ENCODE measurements at regions not wholly inside any gene's neighbourhood (a gene's known extent, or its start where the extent isn't known, plus 50 kb on each side); places are given as distances from the start of the nearest gene placed in this dataset.

DNA sequence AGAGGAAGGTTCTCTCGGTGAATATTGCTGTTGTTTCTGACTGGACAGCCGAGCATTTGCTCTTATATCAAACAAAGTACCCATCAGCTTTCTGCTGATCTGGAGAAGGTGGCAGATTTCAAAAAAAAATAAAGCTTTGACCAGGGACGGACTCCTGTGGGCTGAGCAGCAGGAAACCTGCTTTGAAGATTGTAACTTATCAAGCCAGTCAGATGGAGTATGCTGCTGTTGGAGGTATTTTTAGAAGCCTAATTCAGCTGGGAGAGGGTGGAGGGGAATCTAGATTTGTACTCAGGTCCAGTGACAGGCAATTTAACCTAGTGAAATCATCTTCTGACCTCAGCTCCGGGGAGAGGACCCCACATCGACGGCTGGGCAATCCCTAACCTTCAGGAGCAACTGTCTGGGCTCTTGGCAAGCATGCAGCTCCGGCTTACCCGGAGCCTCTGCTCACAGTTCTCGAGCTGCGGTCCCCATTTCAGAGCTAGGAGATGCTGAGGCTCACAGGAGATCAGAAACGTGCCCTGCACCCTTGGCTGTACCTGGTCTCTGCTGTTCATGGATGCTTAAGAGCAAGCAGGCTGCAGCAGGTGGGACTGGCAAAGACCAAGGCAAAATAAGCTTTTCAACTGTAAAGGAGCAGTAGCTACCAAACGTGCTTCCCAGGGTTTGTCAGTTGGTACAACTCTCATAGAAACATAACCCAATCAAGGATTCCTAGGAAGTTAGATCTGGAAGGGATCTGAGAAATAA is 89.3 kb upstream of the ST8SIA2 start:
- no peak for DNase-seq (ENCODE audit: low read depth)

DNA sequence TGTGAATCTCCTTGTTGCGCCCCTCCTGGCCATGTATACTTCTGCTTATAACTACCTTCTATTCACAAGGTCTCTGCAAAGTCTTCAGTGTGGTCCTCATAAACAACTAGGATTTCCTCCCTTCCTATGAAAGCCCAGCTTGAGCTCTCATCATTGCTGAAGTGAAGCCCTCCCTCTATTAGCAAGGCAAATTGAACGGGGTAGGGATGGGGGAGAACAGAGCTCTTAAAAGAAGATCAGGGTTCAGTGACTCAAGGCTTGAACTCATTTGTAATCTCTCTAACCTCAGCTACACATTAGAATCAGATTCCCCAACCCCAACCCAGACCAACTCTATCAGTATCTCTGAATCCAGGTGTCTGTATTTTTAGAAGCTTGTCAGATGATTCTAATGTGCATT is 88.3 kb upstream of the ST8SIA2 start:
- DNase-seq (ENCODE audit: low read depth): no peak

DNA sequence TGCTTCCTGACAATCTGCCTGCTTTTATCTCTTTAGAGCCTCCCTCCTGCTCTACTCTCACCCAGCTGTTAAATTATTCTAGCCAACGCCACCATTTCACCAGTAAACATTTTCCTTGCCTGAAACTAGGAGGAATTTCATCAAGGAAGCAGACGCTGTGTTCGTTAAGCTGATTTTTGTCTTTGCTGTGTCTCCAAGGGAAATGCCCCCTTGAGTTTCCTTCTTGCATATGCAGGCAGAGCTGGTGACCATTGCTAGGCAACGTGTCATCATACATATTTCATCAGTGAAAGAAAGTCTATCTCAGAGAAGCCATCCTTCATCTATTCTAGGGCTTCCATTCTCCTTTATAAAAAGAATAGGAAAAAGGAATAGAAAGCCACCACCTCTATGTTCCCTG is 87.0 kb upstream of the ST8SIA2 start:
- DNase-seq (ENCODE audit: low read depth): no peak

DNA sequence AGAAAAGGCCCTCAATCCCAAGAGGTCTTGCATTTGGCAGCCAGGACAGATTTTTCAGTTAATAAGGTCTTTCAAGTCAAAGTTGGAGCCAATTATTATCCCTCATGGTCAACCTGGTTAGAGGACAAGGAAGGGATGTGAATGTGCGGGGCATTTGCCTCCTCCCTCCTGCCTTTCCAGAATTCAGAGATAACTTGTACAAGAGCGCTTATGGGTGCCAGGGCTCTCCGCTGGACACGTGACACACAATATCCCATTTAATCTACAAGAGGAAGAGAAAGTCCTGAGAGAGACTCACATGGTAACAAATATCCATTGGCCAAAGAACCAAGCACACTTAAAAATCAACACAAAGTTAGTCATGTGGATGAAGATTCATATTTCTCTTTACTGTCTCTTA is 78.5 kb upstream of the ST8SIA2 start:
- no peak for DNase-seq (ENCODE audit: low read depth)

DNA sequence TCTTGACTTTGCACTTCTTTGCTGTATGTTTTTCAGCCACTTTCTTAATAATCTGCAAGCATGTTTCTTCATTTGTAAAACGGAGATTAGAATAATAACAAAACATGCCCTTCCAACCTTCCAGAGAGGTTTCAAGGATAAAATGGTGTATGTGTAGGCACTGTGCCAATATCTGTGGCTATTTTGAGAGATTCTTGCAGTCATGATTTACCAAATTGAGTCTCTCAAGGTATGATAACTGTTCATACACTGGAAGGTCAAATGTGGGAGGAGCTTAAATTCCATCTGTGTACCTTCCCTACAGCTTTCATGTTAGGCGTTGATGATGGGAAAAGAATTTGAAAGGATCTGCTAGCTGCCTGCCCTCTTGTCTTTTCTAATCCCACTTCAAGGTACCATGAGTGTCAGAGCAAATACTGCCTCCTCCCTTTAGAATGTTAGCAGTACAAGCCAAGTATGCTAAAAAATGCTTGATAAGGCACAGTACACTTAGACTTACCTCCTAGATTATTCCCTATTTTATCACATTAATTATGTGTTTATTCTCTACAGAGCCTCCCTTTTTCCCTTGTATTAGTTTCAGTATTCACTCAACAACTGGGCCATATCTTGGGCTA is 78.0 kb upstream of the ST8SIA2 start:
- DNase-seq (ENCODE audit: low read depth): no peak

DNA sequence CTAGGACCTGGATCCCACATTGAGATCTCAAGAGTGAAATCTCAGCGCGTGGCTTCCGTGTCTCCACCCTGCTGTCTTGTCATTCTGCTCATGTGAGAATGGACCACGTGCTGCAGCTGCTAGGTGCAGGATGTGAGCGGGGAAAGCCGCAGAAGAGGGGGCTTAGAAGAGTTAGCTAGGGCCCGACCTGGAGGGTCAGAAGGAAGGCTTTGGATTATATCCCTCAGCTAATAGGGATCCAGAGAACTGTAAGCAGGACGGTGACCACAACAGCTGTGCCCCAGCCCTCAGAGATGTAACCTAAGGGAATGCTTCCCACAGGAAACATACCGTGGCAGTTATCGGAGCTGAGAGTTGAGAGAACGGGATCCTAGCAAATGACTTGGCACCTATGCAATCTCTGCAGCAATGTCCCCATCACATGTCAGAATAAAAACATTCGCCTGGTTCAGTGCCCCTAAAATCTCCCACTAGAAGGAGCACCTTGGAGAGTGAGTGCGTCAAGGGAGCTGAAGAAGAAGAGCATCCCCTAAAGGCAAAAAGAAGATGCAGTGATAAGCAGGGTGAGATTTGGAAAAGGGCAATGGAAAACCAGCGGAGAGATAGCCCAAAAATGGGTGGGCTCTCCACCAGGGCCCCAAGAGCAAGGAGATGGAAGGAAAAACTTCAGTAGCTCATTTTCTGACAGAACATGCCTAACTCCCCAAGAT is 76.9 kb upstream of the ST8SIA2 start:
- no peak for DNase-seq (ENCODE audit: low read depth)

DNA sequence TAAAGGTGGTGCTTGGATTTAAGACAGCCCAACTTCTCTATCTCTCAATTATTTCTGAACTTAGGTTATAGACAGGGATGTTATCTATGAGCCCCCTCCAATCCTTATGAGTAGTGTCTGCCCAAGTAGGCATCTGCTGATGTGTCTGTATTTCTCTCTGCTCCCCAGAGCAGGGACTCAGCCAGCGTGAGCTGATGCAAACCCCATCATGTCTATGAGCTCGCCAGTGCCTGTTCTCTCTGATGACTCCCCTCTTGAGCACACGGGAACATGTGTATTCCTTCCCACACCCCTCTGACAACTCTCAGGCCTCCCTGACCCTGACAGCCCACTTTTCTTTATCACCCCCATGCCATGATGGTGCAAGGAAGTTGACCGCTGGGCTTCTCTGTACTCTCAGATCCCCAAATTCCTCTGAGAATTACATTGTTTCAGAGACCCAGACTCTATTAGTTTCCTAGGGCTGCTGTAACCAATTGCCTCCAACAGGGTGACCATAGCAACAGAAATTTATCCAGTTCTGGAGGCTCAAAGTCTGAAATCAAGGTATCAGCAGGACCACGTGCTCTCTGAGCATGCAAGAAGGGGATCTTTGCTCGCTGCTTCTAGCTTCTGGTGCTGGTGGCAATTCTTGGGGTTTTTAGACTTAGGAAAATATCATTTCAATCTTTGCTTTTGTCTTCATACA is 73.5 kb upstream of the ST8SIA2 start:
- no peak for DNase-seq (ENCODE audit: low read depth)

DNA sequence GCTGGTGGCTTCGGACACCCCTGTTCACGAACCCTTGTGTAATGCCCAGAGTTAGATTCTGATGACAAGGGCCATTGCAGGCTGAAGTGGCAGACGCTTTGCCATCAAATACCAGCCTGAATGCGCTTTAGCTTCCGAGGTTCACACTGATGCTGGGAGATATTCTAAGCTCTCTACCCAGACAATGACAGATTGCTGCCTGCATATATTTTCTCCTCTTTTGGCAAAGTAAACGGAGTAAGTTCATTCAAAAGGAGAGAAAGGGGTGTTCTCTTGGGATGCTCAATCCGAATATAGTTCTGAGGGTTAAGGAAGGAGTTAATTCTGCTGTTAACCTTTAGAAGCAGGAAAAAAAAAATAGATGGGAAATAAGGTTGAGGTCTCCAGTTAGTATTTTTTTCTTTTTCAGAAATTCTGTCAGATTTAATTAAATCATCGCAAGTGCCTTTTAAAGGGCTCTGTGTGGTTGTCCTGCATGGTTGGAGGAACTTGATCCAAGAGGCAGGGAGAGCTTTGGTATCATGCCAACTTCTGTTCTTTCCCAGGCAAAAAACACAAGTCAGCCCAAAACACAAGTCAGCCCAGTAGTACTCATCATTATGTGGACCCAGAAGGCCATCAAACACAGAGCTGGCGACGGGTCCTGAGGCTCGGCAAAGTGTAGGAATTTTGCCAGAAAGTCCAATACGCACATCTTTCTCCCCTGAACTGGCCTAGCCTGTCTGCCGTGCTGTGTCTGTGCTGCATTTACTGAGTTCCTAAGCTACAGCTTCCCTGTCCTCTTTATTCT is 70.9 kb upstream of the ST8SIA2 start:
- DNase-seq (ENCODE audit: low read depth): no peak

DNA sequence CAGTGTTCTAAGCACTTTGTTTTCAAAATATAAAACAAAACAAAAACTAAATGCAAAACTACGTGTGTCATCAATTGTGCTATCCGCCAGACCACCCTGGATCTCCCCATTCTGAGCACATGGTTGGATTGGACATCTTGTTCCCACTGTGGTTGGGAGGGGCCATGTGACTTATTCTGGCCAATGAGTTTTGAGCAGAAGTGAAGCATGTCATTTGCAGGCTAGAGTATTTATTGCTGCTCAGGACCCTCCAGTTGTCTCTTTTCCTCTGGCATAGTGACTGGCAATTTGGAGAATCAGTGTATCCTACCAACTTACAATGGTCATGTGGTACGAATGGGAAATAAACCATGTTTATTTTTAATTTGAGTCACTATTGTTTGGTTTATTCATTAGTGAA is 70.2 kb upstream of the ST8SIA2 start:
- DNase-seq (ENCODE audit: low read depth): no peak

DNA sequence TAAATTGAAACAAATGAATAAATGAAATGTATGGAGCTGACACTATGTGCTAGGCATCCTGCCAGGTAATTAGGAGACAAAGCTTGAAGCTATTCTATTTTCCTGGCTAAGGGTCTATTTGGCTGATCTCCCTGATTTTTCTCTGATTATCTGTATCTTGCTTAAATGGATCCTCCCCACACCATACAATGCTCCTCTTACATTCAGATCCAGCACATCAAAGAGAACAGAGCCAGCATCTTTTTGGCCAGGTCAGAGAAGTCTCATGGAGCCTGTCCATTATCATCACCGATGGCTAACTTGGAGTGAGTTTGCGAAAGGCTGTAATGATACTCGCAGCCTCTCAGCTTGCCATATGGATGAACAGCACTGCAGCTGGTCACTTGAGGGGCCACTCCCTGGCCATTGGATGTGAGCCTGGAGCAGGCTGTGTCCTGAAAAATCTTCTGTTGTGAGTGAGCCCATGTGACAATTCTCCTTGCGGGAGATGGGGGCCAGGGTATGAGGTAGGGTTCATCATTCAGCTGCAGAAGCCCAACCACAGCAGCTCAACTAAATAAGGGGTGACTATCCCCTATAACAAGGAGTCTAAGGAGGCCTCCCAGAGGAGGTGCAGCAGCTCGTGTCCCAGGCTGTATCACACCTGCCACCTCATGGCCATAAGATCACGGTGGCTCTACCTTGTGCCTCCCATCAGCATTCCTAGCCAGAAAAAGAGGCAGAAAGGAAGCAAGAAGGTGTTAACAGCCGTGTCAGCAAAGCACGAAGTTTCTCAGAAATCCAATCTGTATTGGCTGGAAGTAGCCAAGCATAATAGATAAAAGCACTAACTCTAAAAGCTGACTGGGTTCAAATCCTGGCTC is 69.3 kb upstream of the ST8SIA2 start:
- no peak for DNase-seq (ENCODE audit: low read depth)

DNA sequence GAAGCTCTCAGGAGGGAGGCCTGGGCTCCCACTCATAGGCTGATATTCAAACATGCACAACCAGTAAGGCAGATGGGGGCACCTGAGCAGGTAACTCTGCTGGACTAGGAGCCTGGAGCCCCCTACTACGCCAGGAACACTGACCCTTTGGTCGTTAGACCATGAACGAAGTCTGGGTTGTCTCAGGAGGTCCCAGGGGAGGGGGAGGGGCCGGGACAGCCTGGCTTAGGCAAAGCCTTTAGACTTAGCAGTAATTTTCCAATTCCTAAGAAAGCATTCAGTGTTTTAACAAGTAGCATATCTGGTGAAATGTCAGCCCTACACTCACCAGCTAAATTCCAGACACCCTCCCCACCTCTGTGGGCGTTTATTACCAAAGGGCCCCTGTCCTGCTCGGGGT is 67.4 kb upstream of the ST8SIA2 start:
- no peak for DNase-seq (ENCODE audit: low read depth)

DNA sequence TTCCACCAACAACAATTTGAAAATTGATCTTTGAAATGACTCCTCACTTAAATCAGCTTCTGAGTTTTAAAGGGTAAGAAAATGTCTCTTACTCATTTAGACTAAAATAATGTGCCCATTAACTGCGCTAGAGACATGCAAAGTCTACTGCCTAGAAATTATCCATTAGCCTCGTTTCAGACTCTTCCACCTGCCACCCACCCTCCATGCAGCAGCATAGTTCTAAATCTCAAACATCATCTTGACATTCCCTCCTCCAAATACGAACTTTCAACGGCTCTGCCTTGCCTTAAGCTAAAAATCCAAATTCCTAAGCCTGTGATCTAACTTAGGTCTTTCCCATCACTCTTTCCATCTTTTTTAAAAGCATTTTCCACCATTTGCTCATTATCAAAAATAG is 66.6 kb upstream of the ST8SIA2 start:
- DNase-seq (ENCODE audit: low read depth): no peak

DNA sequence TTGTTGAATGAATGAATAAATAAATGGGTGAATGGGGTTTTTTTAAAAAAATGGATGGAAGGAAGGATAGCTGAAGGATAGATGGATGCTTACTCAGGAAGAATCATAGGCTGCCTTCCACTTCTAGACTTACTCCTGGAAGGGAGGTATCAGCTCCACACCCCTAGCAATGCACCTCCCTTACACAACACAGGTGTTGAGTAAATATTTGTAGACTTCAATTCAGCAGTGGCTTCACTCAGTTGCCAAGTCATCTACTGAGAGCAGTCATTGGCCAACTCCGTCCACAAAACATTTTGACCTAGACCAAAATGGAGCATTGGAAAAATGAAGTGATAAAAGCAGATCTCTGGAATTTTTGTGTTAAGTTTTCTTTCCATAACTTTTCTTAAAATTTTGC is 65.5 kb upstream of the ST8SIA2 start:
- DNase-seq (ENCODE audit: low read depth): no peak

DNA sequence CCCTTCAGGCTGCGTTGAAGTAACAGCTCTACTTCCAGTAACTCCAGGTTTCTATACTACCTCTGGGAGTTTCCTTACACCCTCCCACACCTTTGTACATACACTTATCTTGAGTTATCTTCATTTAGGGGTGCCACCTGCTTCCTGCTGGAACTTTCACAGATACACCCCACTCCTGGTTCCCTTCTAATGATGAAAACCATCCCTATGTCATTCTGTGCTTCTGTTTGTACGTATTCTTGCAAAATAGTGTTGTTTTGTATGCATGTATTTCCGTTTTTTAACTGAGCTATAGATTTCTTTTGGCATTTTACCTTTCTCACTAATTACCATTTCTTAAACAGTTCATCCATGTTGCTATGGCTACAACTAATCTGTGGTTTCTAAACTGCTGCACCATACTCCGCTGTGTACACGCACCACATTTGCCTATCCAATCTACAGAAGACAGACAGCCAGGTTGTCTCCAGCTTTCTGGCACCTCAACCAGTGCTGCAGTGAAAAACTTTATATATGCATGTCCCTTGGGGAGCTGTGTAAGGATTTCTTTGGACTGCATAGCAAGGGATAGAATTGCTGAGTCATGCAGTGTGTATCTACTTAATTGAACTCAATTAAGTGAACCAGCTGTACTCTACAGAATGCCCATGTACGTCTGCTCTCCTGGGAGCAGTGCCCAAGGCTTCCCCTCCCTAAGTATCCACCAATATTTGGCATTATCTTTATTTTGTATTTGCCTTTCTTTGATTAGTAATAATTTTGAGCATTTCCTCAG is 61.4 kb upstream of the ST8SIA2 start:
- no peak for DNase-seq (ENCODE audit: low read depth)

DNA sequence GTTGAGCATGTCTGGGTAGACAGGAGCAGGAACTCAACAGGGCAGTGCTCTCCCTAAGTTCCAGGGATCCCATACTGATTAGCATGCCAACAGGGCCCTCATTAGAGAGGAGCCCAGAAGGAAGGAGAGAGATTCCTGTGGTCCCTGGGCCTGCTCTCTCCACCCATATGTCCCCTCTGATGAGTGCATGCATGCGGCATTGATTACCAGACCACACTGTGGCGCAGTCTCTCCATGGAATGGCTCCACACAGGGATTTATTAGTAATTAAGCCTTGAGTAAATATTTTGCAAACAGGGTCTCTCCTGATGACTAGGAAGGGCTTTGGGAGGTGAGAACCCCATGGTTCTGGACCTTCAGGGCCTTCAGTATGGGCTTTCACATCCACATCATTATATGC is 60.0 kb upstream of the ST8SIA2 start:
- DNase-seq (ENCODE audit: low read depth): no peak

DNA sequence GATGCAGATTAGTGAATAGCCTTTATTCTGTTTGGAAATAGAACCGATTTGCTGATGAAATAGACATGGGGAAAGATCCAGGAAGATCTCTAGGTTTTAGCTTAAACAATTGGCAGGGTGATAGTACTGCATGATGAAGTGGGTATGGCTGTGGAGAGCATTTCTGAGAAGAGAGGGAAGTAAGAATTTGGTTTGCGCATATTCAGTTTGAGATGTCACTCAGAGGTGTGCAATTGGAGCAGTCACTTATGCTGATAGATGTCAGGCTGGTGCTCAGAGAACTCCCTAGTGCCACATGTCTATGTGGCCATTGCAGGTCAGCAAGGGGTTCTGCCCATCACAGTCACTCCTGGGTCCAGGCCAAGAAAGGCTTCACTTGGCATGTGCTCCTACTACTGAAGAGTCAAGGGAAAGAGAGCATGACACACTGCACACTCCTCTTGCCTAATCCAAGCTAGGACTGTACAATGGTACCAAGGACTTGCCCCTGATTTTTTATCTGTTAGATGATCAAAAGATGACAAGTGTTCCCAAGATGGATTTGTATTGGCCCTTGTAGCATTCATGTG is 57.2 kb upstream of the ST8SIA2 start:
- DNase-seq (ENCODE audit: low read depth): no peak

DNA sequence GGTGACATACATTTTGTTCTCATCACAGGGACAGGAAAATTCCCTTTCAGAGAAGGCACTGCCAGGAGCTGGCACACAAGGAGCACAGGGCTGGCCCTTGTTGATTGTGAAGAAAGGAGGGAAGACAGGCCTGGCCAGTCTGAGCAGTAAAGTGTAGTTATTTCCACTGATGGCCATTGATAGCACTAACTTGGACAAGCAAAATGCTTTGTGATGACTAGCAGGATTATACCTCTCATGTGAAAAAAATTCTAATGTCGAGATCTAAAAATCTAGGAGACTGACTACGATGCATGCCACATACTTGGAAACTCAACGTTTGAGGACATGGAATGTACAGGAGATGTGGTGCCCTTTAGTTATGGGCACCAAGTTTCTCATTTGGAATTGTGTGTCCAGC is 54.3 kb upstream of the ST8SIA2 start:
- no peak for DNase-seq (ENCODE audit: low read depth)

Measured in renal cortical epithelial cell (primary cell).